Neural cell (in vitro differentiated cells): ENCODE measurements at regions not wholly inside any gene's neighbourhood (a gene's known extent, or its start where the extent isn't known, plus 50 kb on each side); places are given as distances from the start of the nearest gene placed in this dataset.

ENCODE experiments used
- H2AFZ ChIP-seq: fragments of 200-600, 300-800 bp; sonication (generic), shearing (Covaris generic); 2 replicates; pipeline ENCODE4 v1.6.0; 2014; ENCODE audit warnings: low read depth, mild to moderate bottlenecking, antibody characterized with exemption, low read length, moderate library complexity
- H3F3A ChIP-seq: fragments of 200-600 bp; shearing (Covaris generic); 2 replicates; pipeline ENCODE4 v1.6.1; 2016; ENCODE audit warnings: mild to moderate bottlenecking, moderate library complexity, mixed read lengths, antibody characterized with exemption, low read length; ENCODE audit not compliant: insufficient read depth, poor library complexity, severe bottlenecking
- H3K27ac ChIP-seq: fragments of 200-600, 300-800 bp; sonication (generic), shearing (Covaris generic); 2 replicates; pipeline ENCODE4 v1.5.1; 2014; ENCODE audit warnings: mild to moderate bottlenecking, low read length, moderate library complexity
- H3K27me3 ChIP-seq: fragments of 300-800, 200-600 bp; sonication (generic), shearing (Covaris generic); 2 replicates; pipeline ENCODE4 v1.6.0; 2014; ENCODE audit warnings: mild to moderate bottlenecking, low read depth, low read length, moderate library complexity; ENCODE audit not compliant: insufficient read depth
- H3K36me3 ChIP-seq: fragments of 300-800, 200-600 bp; sonication (generic), shearing (Covaris generic); 2 replicates; pipeline ENCODE4 v1.5.1; 2014; ENCODE audit warnings: mild to moderate bottlenecking, antibody characterized with exemption, low read length, moderate library complexity; ENCODE audit not compliant: insufficient read depth
- H3K4me2 ChIP-seq: fragments of 300-800, 200-600 bp; sonication (generic), shearing (Covaris generic); 2 replicates; pipeline ENCODE4 v1.6.0; 2014; ENCODE audit warnings: mild to moderate bottlenecking, low read length
- H3K4me3 ChIP-seq: fragments of 300-800, 200-600 bp; sonication (generic), shearing (Covaris generic); 2 replicates; pipeline ENCODE4 v1.5.1; 2014; ENCODE audit warnings: mild to moderate bottlenecking, low read length, moderate library complexity
- H3K79me2 ChIP-seq: fragments of 200-600 bp; shearing (Covaris generic); replicated peaks from 2 replicates; pipeline ENCODE4 v1.6.0; 2014; ENCODE audit warnings: mild to moderate bottlenecking, low read length, moderate library complexity; ENCODE audit not compliant: insufficient read depth
- H3K9ac ChIP-seq: fragments of 300-800, 200-600 bp; sonication (generic), shearing (Covaris generic); 2 replicates; pipeline ENCODE4 v1.6.1; 2016; ENCODE audit warnings: mild to moderate bottlenecking, low read length, mixed read lengths
- H3K9me2 ChIP-seq: fragments of 200-600 bp; shearing (Covaris generic); 2 replicates; pipeline ENCODE4 v1.6.1; 2016; ENCODE audit warnings: mild to moderate bottlenecking, low read length, mixed read lengths; ENCODE audit not compliant: insufficient read depth
- H3K9me3 ChIP-seq: fragments of 200-600, 300-800 bp; sonication (generic), shearing (Covaris generic); 2 replicates; pipeline ENCODE4 v1.6.1; 2016; ENCODE audit warnings: mild to moderate bottlenecking, mixed run types, low read length, moderate library complexity, mixed read lengths
- H4K20me1 ChIP-seq: fragments of 200-600 bp; shearing (Covaris generic); 2 replicates; pipeline ENCODE4 v1.6.1; 2016; ENCODE audit warnings: mild to moderate bottlenecking, mixed run types; ENCODE audit not compliant: insufficient read depth
- CTCF ChIP-seq: fragments of 450-650 bp; IDR thresholded peaks from 2 replicates; pipeline ENCODE4 v1.5.1; 2014; ENCODE audit warnings: antibody characterized with exemption, mild to moderate bottlenecking, moderate library complexity; ENCODE audit not compliant: poor library complexity, severe bottlenecking
- EP300 ChIP-seq: fragments of 450-650 bp; conservative IDR thresholded peaks from 2 replicates; pipeline ENCODE4 v1.6.1; 2014; ENCODE audit warnings: antibody characterized with exemption, mild to moderate bottlenecking, moderate library complexity; ENCODE audit not compliant: poor library complexity, severe bottlenecking
- EZH2 ChIP-seq: fragments of 200-600, 300-800 bp; shearing (Covaris generic), sonication (generic); IDR thresholded peaks from 2 replicates; pipeline ENCODE4 v1.6.1; 2014; ENCODE audit warnings: antibody characterized with exemption, low read length, borderline replicate concordance, mild to moderate bottlenecking; ENCODE audit not compliant: insufficient read depth, poor library complexity, severe bottlenecking
- MXI1 ChIP-seq: fragments of 450-650 bp; conservative IDR thresholded peaks from 2 replicates; pipeline ENCODE4 v1.6.1; 2014; ENCODE audit warnings: antibody characterized with exemption, mild to moderate bottlenecking; ENCODE audit not compliant: poor library complexity, severe bottlenecking
- POLR2AphosphoS5 ChIP-seq: IDR thresholded peaks from 2 replicates; pipeline ENCODE4 v1.6.1; 2012
- RAD21 ChIP-seq: fragments of 450-650 bp; conservative IDR thresholded peaks from 2 replicates; pipeline ENCODE4 v1.6.1; 2014; ENCODE audit warnings: antibody characterized with exemption, mild to moderate bottlenecking, moderate library complexity
- REST ChIP-seq: IDR thresholded peaks from 2 replicates; pipeline ENCODE4 v1.6.1; 2012; ENCODE audit warnings: borderline replicate concordance
- SMC3 ChIP-seq: fragments of 450-650 bp; conservative IDR thresholded peaks from 2 replicates; pipeline ENCODE4 v1.6.1; 2014; ENCODE audit warnings: antibody characterized with exemption, mild to moderate bottlenecking, moderate library complexity; ENCODE audit not compliant: poor library complexity
- TAF1 ChIP-seq: IDR thresholded peaks from 2 replicates; pipeline ENCODE4 v1.6.1; 2012; ENCODE audit warnings: low read depth

- no peaks in the 10 kb centered on the region for H3K9me3 ChIP-seq
- H3K9me2 ChIP-seq = no peaks in the 10 kb centered on the region
- no peak overlapping the region for H3K4me2 ChIP-seq
- TF ChIP-seq SMC3 (no peak), RAD21 (no peak), TAF1 (no peak), EZH2 (no peak), EP300 (no peak), POLR2AphosphoS5 (no peak)
- H3K36me3 ChIP-seq = no peaks in the 10 kb centered on the region
- no peak overlapping the region for H2AFZ ChIP-seq
- H3K79me2 ChIP-seq = no peaks in the 10 kb centered on the region
- H3F3A ChIP-seq = no peaks in the 10 kb centered on the region
- H3K4me3 ChIP-seq = no peak overlapping the region
- H3K27ac ChIP-seq = no peak overlapping the region
- H3K9ac ChIP-seq = no peak overlapping the region
- no peaks in the 10 kb centered on the region for H4K20me1 ChIP-seq
- no peaks in the 10 kb centered on the region for H3K27me3 ChIP-seq
Measured at GRCh38 chrX:530726-531610, 99.6 kb upstream of the SHOX start.

GRCh38 chrX:531611-531936 lies 99.0 kb upstream of the SHOX start:
- H4K20me1 ChIP-seq = no peaks in the 10 kb centered on the region
- TF ChIP-seq MXI1 (no peak), RAD21 (no peak), TAF1 (no peak), CTCF (no peak)
- H3K27me3 ChIP-seq = no peaks in the 10 kb centered on the region
- H3K36me3 ChIP-seq = no peaks in the 10 kb centered on the region
- no peak overlapping the region for H3K9ac ChIP-seq
- H3K9me2 ChIP-seq = no peaks in the 10 kb centered on the region
- no peak overlapping the region for H2AFZ ChIP-seq
- no peaks in the 10 kb centered on the region for H3F3A ChIP-seq
- H3K79me2 ChIP-seq = no peaks in the 10 kb centered on the region
- no peak overlapping the region for H3K27ac ChIP-seq
- no peaks in the 10 kb centered on the region for H3K9me3 ChIP-seq
- no peak overlapping the region for H3K4me3 ChIP-seq
- H3K4me2 ChIP-seq = no peak overlapping the region

GRCh38 chrX:534804-535203 lies 95.8 kb upstream of the SHOX start:
- no peak overlapping the region for H3K9ac ChIP-seq
- no peaks in the 10 kb centered on the region for H4K20me1 ChIP-seq
- no peak overlapping the region for H3K4me2 ChIP-seq
- no peak overlapping the region for H3K27ac ChIP-seq
- H3K36me3 ChIP-seq = no peaks in the 10 kb centered on the region
- H3F3A ChIP-seq = no peaks in the 10 kb centered on the region
- no peak overlapping the region for H2AFZ ChIP-seq
- TF ChIP-seq POLR2AphosphoS5 (no peak), SMC3 (no peak), EZH2 (no peak), RAD21 (no peak), CTCF (no peak), TAF1 (no peak), MXI1 (no peak), EP300 (no peak), REST (no peak)
- no peaks in the 10 kb centered on the region for H3K9me2 ChIP-seq
- H3K9me3 ChIP-seq = no peaks in the 10 kb centered on the region
- no peak overlapping the region for H3K4me3 ChIP-seq
- H3K79me2 ChIP-seq = no peaks in the 10 kb centered on the region
- H3K27me3 ChIP-seq = no peaks in the 10 kb centered on the region
